HG02973 (cell line): ENCODE measurements at regions not wholly inside any gene's neighbourhood (a gene's known extent, or its start where the extent isn't known, plus 50 kb on each side); places are given as distances from the start of the nearest gene placed in this dataset.

Experiments
- ATAC-seq: cut with Tn5 transposase; IDR thresholded peaks from one replicate; pipeline ENCODE4 v1.9.1; 2021; ENCODE audit warnings: moderate library complexity; ENCODE audit not compliant: unreplicated experiment

GRCh38 chr5:3811116-3811515, 215.5 kb downstream of the IRX1 start:
- no peak for ATAC-seq

- ATAC-seq = no peak
These were observed 223.0 kb downstream of the IRX1 start for GRCh38 chr5:3818624-3819023.

GRCh38 chr5:3825531-3826451, 230.2 kb downstream of the IRX1 start:
- ATAC-seq = no peak

GRCh38 chr5:3827624-3828023, 232.0 kb downstream of the IRX1 start:
- no peak for ATAC-seq

- ATAC-seq = no peak
These were observed 233.1 kb downstream of the IRX1 start for GRCh38 chr5:3828761-3829160.

GRCh38 chr5:3833566-3833965, 237.9 kb downstream of the IRX1 start:
- no peak for ATAC-seq

- no peak for ATAC-seq
These were observed 240.2 kb downstream of the IRX1 start for GRCh38 chr5:3835811-3836210.

GRCh38 chr5:3836528-3836927, 240.9 kb downstream of the IRX1 start:
- no peak for ATAC-seq

- ATAC-seq = no peak
These were observed 241.9 kb downstream of the IRX1 start for GRCh38 chr5:3837506-3837905.

- no peak for ATAC-seq
These were observed 243.5 kb downstream of the IRX1 start for GRCh38 chr5:3839151-3839550.

GRCh38 chr5:3842591-3842990, 247.0 kb downstream of the IRX1 start:
- ATAC-seq = no peak

GRCh38 chr5:3843706-3844105, 248.1 kb downstream of the IRX1 start:
- no peak for ATAC-seq

- no peak for ATAC-seq
These were observed 248.6 kb downstream of the IRX1 start for GRCh38 chr5:3844266-3844665.

GRCh38 chr5:3845230-3845629, 249.6 kb downstream of the IRX1 start:
- ATAC-seq = no peak

GRCh38 chr5:3852161-3852916, 256.7 kb downstream of the IRX1 start:
- no peak for ATAC-seq

- no peak for ATAC-seq
These were observed 257.7 kb downstream of the IRX1 start for GRCh38 chr5:3853362-3853761.

GRCh38 chr5:3854188-3854821, 258.7 kb downstream of the IRX1 start:
- ATAC-seq = no peak

GRCh38 chr5:3856036-3856435, 260.4 kb downstream of the IRX1 start:
- no peak for ATAC-seq

GRCh38 chr5:3858524-3858923, 262.9 kb downstream of the IRX1 start:
- no peak for ATAC-seq

GRCh38 chr5:3862906-3863305, 267.3 kb downstream of the IRX1 start:
- ATAC-seq = no peak

GRCh38 chr5:3875144-3875543, 279.5 kb downstream of the IRX1 start:
- ATAC-seq = no peak

GRCh38 chr5:3878267-3878666, 282.6 kb downstream of the IRX1 start:
- ATAC-seq = no peak
